Fibroblast of villous mesenchyme (primary cell): ENCODE measurements at regions not wholly inside any gene's neighbourhood (a gene's known extent, or its start where the extent isn't known, plus 50 kb on each side); places are given as distances from the start of the nearest gene placed in this dataset.

Experiments used
- DNase-seq: peaks from one replicate; pipeline ENCODE4 v3.0.0-alpha.2; 2010; ENCODE audit warnings: low read depth
- H3K4me3 ChIP-seq: 2 replicates; pipeline ENCODE4 v1.5.1; 2011; ENCODE audit warnings: low read depth, mild to moderate bottlenecking, low read length
- CTCF ChIP-seq: IDR thresholded peaks from 2 replicates; pipeline ENCODE4 v1.5.1; 2012; ENCODE audit warnings: low read depth, mild to moderate bottlenecking, low read length; ENCODE audit not compliant: insufficient read depth

GRCh38 chr22:42180349-42180842, 49.8 kb upstream of the CYP2D6 start:
- DNase-seq = peak; percentile 32
- no peak for TF ChIP-seq CTCF
- no peak overlapping the region for H3K4me3 ChIP-seq
